ENCODE measurements at regions not wholly inside any gene's neighbourhood (a gene's known extent, or its start where the extent isn't known, plus 50 kb on each side); places are given as distances from the start of the nearest gene placed in this dataset.

GRCh38 chr4:3825530-3825929, 59.3 kb downstream of the ADRA2C start:
- TF ChIP-seq CTCF (IDR thresholded peaks at IDR 0.05 in 8 of 11, conservative IDR thresholded peaks at IDR 0.05 in 3 of 11) (no peak), POLR2A (IDR thresholded peaks at IDR 0.05) (no peak)

Data from spleen (tissue), 7 donors.